GM23338 (cell line): ENCODE measurements at regions not wholly inside any gene's neighbourhood (a gene's known extent, or its start where the extent isn't known, plus 50 kb on each side); places are given as distances from the start of the nearest gene placed in this dataset.

Experiments used
- EZH2phosphoT487 ChIP-seq: fragments of 200-600 bp; sonication (generic); IDR thresholded peaks from one replicate; pipeline ENCODE4 v1.8.1; 2018; ENCODE audit warnings: antibody characterized with exemption; ENCODE audit not compliant: unreplicated experiment
- POLR2AphosphoS5 ChIP-seq: IDR thresholded peaks from 2 replicates; pipeline ENCODE4 v1.6.1; 2016; ENCODE audit warnings: antibody characterized with exemption, low read depth
- TF ChIP-seq, protein P1 (sequence below), 2 experiments: fragments of 200-600 bp in 1 of 2; sonication (generic) in 1 of 2; conservative IDR thresholded peaks; 2 replicates each; pipeline versions ENCODE4 v1.5.1 to v1.6.1; 2016 to 2017; ENCODE audit warnings: antibody characterized with exemption in 2 of 2, low read depth in 2 of 2, mild to moderate bottlenecking in 2 of 2, moderate library complexity in 1 of 2

DNA sequence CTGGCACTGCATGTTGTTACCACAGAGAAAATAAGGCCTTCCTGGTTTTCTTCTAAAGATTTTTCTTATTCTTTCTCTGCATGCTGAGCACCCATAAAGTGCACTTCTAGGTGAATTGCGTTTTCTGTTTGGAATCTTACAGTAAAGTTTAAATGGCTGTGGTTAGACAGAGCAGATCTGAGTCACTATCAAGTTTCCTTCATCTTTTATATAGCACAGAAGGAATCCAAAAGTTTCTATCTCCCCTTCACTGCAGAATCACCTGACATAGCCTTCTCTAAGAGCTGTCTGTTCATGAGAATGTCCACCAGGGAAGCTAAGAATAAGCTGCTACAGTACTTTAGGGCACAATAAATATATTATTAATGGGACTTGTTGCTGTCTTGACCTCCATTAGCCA is 455.5 kb upstream of the FAM241A start:
- TF ChIP-seq EZH2phosphoT487 (no peak), POLR2AphosphoS5 (no peak)
- TF ChIP-seq, protein P1, sequence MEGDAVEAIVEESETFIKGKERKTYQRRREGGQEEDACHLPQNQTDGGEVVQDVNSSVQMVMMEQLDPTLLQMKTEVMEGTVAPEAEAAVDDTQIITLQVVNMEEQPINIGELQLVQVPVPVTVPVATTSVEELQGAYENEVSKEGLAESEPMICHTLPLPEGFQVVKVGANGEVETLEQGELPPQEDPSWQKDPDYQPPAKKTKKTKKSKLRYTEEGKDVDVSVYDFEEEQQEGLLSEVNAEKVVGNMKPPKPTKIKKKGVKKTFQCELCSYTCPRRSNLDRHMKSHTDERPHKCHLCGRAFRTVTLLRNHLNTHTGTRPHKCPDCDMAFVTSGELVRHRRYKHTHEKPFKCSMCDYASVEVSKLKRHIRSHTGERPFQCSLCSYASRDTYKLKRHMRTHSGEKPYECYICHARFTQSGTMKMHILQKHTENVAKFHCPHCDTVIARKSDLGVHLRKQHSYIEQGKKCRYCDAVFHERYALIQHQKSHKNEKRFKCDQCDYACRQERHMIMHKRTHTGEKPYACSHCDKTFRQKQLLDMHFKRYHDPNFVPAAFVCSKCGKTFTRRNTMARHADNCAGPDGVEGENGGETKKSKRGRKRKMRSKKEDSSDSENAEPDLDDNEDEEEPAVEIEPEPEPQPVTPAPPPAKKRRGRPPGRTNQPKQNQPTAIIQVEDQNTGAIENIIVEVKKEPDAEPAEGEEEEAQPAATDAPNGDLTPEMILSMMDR (conservative IDR thresholded peaks at IDR 0.05; ENCODE audit: low read depth in 2 of 2), result no peak
